NCI-H69 (cell line): ENCODE measurements at regions not wholly inside any gene's neighbourhood (a gene's known extent, or its start where the extent isn't known, plus 50 kb on each side); places are given as distances from the start of the nearest gene placed in this dataset.

Experiments used
- DNase-seq: peaks from one replicate; lab custom pipeline; 2025; lab: John Stamatoyannopoulos, UW

DNA sequence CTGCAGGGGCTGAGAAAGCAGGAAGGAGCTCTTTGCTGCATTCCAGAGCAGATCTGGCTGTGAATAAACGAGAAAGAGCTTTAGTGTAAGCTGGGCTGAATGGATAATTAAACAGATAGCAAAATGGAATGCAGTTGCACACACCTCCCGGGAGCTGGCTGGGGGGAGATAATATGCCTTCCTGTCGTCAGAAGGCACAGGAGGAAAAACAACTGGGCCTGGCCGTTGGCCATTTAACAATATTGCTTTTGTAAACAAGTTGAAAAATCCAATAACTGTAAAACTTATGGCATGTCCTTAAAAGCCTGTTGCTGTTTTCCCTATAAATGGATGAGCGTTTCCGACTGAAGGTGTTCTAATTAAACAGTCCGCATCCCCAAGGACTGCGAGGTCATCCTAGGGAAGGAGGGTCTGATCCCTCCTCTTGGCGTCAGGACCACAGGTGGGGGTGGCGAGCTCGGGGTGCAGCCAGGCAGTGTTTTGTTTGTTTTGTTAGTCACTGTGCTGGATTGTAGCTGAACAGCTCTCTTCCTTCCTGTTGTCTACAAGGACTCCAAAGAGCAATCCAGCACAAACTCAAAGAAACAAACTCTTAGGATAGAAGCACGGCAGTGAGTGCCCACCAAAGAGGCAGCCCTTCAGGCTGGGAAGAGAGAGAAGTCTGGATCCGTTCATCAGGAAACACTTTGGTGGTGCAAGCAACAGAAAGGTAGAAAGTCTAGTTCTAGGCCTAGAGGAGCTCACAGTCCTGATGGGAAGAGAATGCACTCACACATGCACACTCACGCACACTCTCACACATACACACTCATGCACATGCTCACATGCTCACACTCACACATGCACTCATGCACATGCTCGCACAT, 133.4 kb upstream of the SMAD3 start:
- DNase-seq = peak; percentile 72

DNA sequence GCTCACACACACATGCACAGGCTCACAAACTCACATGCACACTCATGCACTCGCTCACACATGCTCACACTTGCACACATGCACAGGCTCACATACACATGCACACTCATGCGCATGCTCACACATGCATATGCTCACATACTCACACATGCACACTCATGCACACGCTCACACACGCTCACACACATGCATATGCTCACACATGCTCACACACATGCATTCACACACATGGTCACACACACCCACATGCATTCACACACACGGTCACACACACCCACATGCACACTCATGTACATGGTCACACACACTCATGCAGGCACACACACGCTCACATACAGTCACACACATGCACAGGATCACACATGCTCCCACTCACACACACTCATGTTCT, 132.8 kb upstream of the SMAD3 start:
- DNase-seq = no peak

DNA sequence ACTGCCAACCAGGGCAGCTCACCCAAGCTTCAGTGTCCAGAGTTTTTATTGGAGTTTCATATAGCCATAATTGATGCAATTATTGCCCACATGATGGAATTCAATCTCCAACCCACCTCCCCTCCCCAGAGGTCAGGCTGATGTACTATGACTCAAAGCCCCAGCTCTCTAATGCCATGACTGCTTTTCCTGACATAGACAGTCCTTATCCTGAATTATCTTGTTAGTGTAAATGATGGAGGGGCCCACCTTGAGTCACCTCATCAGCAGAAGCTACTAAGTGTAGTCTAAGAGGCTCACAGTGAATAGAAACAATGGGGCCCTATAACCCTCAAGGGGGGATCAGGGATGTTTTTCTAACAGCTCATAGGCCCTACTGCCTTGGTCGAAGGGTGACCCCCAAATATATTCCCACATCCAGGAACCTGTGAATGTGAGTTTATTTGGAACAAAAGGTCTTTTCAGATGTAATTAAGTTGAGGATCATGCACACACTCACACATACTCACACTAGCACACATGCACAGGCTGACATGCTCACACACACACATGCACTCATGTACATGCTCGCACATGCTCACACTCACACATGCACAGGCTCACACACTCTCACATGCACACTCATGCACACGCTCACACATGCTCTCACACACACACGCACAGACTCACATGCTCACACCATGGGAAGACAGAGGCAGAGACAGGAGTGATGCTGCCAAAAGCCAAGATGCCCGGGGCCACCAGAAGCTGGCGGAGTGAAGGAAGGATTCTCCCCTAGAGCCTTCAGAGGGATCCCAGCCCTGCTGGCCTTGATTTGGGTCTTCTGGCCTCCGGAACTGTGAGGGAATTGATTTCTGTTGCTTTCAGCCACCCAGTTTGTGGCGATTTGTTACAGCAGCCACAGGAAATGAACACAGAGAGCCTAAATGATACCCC, 131.2 kb upstream of the SMAD3 start:
- no peak for DNase-seq

DNA sequence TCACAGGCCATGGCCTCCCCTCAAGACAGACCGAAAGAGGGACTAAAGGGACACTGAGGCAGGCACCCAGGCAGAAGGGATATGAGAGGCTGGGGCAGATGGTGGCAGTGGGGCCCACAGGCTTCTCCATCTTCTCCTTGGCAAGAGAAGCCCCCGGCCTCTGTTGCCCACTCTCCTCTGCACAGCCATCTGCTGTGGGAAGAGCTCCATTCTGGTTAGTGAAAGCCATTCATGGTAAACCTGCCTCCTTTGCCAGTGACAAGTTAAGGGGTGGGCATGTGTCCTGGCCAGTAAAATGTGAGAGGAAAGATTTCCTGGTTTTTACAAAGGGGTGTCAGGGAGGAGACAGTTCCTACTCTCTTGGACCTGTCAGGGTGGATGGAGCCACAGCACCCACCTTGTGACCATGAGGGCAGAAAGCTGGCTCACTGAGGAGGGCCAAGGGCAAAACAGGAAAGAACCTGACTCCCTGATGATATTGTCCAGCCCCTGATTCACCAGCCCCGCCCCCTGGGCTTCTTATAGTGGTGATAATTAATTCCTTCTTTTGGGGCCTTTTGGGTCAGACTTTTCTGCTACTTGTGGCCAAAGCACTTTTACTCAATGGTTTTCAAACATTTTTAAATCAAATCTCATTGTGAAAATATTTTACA, 130.4 kb upstream of the SMAD3 start:
- DNase-seq = no peak

DNA sequence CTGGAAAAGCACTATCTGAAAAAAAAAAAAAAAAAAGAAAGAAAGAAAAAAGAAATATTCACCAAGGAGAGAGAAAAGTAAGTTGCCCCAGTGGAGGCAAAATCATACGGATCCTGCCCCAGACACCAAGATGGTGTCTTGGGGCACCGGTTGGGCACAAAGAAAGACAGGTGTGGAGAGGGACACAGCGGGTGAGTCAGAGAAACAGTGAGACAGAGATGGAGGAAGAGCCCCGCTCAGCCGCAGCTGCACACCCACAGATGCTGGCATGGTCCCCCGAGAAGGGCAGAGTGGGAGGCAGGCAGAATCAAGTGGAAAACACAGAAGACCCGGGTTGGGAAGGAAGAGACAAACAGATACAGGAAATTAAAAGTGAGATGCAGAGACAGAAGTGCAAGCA, 129.7 kb upstream of the SMAD3 start:
- DNase-seq = peak; percentile 23

DNA sequence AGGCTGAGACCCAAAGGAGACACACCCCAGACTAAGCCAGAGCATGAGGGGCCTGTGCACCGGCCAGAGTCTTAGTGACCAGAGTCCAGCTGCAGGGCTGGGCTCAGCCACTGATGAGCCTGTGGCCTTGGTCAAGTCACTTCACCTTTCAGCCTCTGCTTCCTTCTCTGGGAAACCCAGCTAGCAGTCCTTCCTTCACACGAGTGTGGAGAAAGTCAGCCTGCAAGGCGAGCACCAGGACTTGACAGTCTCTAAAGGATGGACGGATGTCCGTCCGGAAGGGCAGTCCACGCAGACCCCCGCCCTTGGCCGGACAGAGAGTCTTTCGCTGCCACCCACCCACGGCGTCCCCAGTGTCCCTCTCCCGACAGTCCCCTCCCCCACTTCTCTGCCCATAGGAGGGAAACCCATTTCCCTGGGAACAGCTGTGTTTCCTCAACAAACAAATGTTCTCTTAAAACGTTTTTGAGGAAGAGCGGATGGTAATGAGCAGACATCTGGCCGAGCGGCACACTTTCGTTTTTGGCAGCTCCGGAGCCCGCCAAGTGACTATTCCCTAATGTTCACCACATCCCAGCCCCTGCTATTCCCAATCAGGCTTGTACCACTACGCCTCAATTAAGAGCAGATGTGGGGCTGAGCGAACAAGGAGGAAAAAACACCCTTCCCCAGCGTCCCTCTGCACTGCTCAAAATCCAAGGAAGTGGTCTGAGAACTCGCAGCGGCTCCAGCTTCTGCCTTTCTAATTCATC, 129.1 kb upstream of the SMAD3 start:
- peak; percentile 80 for DNase-seq

DNA sequence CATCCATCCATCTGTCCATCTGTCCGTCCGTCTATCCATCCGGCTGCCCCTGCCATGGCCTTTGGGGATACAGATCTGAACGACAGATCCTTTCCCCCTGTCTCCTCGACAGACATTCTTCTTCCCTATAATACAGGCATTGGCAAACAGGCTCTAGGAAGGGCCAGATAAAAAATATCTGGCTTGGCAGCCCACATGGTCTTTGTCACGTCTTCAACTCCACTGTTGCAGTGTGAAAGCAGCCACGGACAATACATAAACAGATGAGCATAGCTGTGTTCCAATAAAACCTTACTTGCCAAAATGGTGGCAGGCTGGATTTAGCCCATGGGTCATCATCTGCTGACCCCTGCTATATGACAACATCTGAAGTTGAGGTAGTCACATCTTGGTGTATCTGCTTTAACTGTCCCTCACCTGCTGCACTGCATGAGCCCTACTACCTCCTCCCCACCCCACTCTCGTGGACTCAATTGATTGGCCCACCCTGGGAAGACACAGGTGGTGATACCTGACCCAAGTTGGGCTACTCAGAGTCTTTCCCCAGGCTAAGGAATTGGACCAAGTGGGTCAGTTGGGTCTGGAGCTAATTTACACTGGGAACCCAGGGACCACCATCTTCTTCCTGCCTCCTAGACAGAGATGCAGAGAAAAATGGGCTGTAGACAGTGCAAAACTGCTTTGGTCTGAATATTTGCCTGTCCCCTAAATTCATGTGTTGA, 128.4 kb upstream of the SMAD3 start:
- DNase-seq = no peak

DNA sequence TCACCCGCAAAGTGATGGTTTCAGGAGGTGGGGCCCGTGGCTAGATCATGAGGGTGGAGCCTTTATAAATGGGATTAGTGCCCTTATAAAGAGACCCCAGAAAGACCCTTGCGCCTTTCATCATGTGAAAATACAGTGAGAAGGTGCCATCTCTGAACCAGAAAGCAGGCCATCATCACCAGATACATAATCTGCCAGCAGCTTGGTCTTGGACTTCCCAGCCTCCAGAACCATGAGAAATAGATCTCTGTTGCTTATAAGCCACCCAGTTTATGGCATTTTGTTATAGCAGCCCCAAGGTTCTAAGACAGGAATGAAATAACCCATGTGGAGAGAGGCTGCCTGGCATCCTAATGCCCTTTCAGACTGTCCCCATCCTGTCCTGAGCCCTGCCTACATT, 127.8 kb upstream of the SMAD3 start:
- DNase-seq = no peak

DNA sequence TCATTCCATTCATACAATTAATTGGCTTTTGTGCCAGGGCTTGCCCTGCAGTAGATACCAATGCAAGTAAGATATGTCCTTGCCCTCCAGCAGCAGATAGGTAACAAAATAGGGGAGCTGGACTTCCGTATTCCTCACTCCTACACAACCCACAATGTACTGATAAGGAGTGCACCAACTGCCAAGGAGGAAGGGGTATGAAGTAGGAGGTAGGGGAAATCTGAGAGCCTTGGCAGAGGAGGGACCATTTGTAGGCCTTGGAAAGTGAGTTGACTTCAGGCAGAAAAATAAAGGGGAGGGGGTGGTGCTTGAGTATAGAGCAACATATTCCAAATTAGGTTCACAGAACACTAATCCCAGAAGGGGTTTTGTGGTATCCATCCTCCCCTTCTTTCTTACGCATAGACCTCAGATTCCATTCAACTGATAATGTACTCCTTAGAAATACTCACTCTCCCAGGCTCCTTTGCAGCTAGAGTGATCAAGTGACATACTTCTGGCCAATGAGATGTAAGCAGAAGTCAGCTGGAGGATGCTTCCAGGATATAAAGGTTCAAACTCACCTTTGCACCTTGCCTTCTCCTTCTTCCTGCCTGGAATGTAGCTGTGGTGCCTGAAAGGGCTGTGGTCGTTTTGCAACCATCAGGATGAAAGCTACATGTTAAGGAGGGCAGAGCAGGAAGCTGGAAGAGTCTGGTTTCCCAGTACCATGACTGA, 127.1 kb upstream of the SMAD3 start:
- DNase-seq = no peak

DNA sequence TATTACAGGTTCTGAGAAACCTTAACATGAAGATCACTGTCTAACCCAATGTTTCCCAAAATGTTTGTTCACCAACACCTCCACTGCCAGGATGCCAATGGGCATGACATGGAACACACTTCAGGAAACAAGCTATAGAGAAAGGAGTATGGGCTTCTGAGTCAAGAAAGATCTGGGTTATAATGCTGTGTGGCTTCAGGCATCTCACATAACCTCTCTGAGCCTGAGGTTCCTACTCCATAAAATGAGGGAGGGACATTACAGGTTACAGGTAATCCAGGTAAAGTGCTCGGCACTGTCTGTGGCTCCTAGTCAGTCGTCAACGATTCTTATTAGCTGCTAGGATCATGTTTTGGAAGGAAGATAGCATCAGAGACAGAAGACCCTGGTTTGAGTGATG, 126.4 kb upstream of the SMAD3 start:
- DNase-seq = no peak

DNA sequence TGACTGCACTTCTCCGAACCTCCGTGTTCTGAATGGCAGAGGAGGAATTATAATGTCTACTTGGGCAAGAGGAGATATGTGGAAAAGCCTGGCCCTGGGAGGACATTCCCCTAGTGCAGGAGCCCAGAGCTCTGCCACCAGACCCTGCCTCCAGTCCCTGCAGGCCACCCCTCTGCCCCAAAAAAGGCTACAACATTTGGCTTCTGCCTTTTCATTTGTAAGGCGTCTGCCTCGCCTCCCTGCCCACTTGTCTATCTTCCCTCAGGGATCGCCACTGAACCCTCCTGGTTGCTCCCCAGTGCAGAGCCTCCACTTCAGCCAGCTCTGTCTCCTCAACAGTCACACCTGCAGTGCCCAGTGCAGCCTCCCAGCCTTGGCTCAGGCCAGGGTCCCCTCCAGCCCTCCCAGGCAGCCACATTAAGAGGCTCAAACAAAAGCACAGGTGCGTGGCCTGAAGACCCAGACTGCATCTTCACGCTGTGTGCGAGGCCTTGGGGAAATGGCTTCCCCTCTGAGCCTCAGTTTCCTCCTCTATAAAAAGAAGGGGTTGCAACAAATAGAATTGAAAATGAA, 125.9 kb upstream of the SMAD3 start:
- DNase-seq = no peak

DNA sequence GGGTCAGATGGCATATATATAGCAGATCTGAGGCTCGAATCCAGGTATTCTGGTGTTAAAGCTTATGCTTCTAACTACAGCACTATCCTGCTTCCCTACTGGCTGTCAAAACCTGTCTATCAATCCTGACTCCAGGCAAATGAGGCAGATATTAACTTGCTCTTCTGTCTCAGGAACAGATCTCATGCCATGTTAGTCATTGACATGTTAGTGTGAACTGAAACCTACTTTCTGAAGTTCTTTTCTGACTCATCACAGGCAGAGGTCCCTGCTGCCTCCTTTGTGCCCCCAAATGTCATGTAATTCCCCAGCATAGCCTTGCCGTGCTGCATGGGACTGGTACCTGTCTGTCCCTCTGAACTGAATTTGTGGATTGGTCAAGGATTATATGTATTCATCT, 125.0 kb upstream of the SMAD3 start:
- DNase-seq = no peak

DNA sequence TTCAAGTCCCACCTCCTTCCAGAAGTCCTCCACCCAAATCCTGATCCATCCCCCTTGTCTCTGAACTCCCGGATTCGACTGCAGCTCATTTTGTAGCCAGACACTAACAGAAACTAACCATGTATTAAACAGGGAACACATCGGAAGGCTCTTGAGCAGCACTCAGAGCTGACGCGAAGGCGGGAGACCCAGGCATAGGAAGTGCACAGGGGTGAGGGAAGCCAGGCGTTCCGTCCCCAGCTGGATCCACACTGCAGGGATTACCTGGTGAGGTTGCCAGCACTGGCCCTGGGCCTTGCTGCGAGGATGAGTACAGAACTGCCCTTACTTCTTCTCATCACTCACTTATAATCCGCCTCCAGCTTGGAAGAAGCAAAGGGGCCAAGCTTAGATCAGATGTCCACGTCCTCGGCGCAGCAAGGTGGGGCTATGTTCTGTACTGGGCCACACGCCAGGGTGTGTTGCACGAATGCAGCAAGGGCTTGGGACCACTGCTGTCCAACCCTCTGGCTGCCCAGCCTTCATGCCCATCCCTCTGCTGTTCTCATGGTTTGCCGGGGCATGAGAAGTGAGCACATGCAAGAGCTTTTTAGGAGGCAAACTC, 124.2 kb upstream of the SMAD3 start:
- DNase-seq = no peak

DNA sequence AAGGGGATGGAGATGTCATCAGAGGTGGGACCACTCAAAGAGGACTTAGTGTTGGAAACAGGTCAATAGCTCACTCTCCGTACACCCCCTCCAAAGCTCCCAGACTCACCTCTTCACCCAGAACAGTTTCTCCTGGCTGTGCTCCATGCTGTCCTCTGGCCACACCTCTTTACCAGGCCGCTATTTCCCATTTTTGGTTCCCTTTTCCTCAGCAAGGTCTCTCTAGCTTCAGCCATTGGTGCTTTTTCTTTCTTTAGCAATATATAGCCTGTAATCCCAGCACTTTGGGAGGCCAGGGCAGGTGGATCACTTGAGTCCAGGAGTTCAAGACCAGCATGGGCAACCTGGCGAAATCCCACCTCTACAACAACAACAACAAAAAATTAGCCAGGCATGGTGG, 123.6 kb upstream of the SMAD3 start:
- no peak for DNase-seq

DNA sequence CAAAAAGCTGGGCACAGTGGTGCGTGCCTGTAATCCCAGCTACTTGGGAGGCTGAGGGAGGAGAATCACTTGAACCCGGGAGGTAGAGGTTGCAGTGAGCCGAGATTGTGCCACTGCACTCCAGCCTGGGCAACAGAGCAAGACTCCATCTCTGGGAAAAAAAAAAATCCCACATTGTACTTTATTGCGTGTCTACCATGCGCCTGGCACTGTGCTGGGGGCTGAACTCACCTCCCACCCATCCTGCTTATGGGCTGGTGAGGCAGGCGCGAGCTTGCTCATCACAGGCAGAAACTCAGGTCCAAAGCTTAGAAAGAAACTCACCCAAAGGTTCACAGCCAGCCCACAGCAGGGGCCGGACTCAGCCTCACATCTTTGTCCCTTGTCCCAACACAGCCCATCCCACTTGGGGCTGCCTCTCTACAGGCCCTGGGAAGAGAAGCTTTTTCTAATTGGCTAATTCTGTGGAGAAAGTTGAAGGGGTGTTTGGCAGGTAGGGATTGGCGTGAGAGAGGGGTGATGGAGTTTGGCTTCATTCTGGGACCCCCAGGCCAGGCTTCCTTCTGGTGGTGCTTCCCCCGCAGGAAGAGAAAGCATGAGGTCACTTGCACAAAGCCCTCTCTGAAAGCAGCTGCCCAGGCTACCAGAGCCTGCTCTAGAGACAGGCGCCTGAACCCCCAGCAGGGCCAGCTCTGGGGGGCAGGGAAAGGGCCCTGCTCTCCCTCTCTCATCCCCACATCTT, 122.6 kb upstream of the SMAD3 start:
- DNase-seq = no peak

DNA sequence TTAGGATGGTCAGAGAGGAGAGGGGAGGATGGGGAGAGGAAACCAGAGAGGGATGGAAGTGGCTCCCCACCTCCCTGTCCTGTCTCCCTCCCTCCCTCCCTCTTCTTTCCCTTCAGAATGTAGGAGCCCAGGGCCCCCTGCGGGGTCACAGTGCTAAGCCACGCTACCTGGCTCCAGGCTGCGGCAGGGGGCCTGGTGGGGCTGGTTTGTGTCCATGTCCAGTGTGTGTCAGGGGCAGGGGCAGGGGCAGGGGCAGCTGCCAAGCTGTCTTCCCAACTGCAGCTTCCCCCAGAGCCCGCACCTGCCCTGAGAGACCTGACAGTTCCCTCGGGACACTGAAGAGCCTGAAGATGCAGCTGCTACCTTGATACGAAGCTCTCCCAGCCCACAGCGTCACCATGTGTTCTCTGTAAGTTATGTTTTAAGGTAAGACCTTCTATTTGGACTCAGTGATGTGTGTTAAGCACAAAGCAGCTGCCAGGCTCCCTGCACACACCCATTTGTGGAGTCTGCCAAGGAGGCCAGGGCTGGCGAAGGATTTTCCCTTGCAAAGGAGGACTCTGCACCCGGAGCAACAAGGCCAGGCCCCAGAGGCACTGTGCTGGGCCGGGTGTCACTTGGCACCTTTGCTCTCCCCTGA, 121.8 kb upstream of the SMAD3 start:
- peak; percentile 96 for DNase-seq

DNA sequence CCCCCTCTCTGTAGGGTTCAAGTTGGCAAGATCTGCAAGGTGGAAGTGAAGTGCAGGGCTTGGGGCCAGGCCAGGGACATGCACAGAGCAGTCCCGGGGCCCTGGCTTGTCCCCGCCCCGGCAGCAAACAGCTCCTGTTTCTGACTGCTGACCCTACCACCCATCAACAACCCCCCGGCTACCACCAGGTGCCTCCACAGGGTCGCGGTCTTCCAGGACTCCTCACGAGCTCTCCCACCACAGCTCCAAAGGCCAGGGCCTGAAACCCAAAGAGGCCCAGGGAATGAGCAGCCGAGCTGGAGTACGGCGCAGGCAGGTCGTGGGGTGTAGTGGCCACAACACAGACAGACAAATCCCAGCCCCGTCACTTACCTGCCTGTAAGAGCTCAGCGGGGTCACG, 121.3 kb upstream of the SMAD3 start:
- no peak for DNase-seq

DNA sequence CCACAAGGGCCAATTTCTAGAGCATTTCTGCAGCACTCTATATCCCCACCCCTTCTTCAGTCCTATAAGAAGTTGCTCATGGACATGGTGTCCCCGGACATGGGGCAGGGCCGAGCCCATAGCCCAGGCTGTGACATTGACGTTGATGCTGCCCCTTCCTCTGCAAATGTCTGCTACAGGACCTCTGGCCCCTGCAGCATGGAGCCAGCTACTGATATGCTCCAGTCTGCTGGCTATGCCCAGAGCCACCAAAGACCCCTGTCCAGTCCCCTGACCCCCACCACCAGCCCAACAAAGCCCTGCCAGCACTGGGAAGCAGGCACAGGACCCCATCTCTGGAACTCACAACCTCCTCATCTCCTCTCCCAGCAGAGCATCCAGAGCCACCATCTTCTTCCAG, 120.1 kb upstream of the SMAD3 start:
- no peak for DNase-seq

DNA sequence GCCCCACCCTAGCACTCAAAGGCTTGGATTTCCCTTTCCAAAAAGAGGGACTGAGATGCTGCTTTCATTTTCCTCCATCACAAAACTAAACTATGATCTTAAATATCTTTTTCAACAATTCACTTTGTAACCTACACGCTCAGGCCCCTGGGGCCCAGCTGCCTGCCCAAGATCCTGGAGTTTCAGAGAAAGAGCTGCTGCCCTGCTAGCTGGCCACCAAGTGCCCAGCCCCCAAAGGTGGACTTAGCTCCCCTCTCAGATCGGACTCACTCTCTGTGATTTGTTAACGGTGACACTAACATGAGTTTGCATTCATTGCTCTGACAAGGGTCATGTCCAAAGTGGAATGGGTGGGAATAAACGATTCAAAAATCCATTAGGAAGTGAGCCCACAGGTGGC, 119.6 kb upstream of the SMAD3 start:
- DNase-seq = no peak
